ENCODE measurements at regions not wholly inside any gene's neighbourhood (a gene's known extent, or its start where the extent isn't known, plus 50 kb on each side); places are given as distances from the start of the nearest gene placed in this dataset.
"Not testable (repeated sequence)": the region's sequence is repeated elsewhere in the genome, so short reads cannot be mapped to it uniquely, and the experiment has no call there.

GRCh38 chr18:38693104-38693503 lies 1127.5 kb upstream of the CELF4 start:
- DNase-seq (ENCODE audit: low read depth, low spot score): no peak
- no peak overlapping the region for H3K27ac ChIP-seq

GRCh38 chr18:38690626-38691025 lies 1125.0 kb upstream of the CELF4 start:
- no peak overlapping the region for H3K27ac ChIP-seq
- DNase-seq (ENCODE audit: low read depth, low spot score): no peak

- no peak overlapping the region for H3K27ac ChIP-seq
- DNase-seq (ENCODE audit: low read depth, low spot score): no peak
These were observed 1122.8 kb upstream of the CELF4 start for GRCh38 chr18:38688416-38688815.

GRCh38 chr18:38670486-38670885 lies 1104.9 kb upstream of the CELF4 start:
- no peak for DNase-seq (ENCODE audit: low read depth, low spot score)
- no peak overlapping the region for H3K27ac ChIP-seq

- DNase-seq (ENCODE audit: low read depth, low spot score): no peak
- H3K27ac ChIP-seq: no peak overlapping the region
These were observed 1099.3 kb upstream of the CELF4 start for GRCh38 chr18:38664929-38665328.

GRCh38 chr18:38663682-38664081 lies 1098.1 kb upstream of the CELF4 start:
- DNase-seq (ENCODE audit: low read depth, low spot score): no peak

GRCh38 chr18:38663270-38663669 lies 1097.7 kb upstream of the CELF4 start:
- H3K27ac ChIP-seq: no peak overlapping the region
- no peak for DNase-seq (ENCODE audit: low read depth, low spot score)

More at GRCh38 chr18:38663682-38664081, 1098.1 kb upstream of the CELF4 start:
- no peak overlapping the region for H3K27ac ChIP-seq

GRCh38 chr18:38654946-38655345 lies 1089.3 kb upstream of the CELF4 start:
- no peak overlapping the region for H3K27ac ChIP-seq
- no peak for DNase-seq (ENCODE audit: low read depth, low spot score)

- DNase-seq (ENCODE audit: low read depth, low spot score): no peak
- H3K27ac ChIP-seq: no peak overlapping the region
These were observed 1086.1 kb upstream of the CELF4 start for GRCh38 chr18:38651736-38652135.

GRCh38 chr18:38648179-38648578 lies 1082.6 kb upstream of the CELF4 start:
- no peak overlapping the region for H3K27ac ChIP-seq
- DNase-seq (ENCODE audit: low read depth, low spot score): no peak

GRCh38 chr18:38646296-38646695 lies 1080.7 kb upstream of the CELF4 start:
- DNase-seq (ENCODE audit: low read depth, low spot score): no peak
- H3K27ac ChIP-seq: no peak overlapping the region

GRCh38 chr18:38644875-38645641 lies 1079.5 kb upstream of the CELF4 start:
- no peak overlapping the region for H3K27ac ChIP-seq
- DNase-seq (ENCODE audit: low read depth, low spot score): peak; percentile 2

GRCh38 chr18:38642711-38643110 lies 1077.1 kb upstream of the CELF4 start:
- no peak overlapping the region for H3K27ac ChIP-seq
- DNase-seq (ENCODE audit: low read depth, low spot score): no peak

- DNase-seq (ENCODE audit: low read depth, low spot score); H3K27ac ChIP-seq: not testable (repeated sequence)
These were observed 1074.1 kb upstream of the CELF4 start for GRCh38 chr18:38639700-38640099.

- DNase-seq (ENCODE audit: low read depth, low spot score): no peak
- H3K27ac ChIP-seq: no peak overlapping the region
These were observed 1070.3 kb upstream of the CELF4 start for GRCh38 chr18:38635709-38636430.

- H3K27ac ChIP-seq: no peak overlapping the region
- no peak for DNase-seq (ENCODE audit: low read depth, low spot score)
These were observed 1068.5 kb upstream of the CELF4 start for GRCh38 chr18:38634117-38634516.

GRCh38 chr18:38633333-38633732 lies 1067.7 kb upstream of the CELF4 start:
- no peak for DNase-seq (ENCODE audit: low read depth, low spot score)
- no peak overlapping the region for H3K27ac ChIP-seq

- no peak overlapping the region for H3K27ac ChIP-seq
- no peak for DNase-seq (ENCODE audit: low read depth, low spot score)
These were observed 1053.5 kb upstream of the CELF4 start for GRCh38 chr18:38619129-38619528.

- H3K27ac ChIP-seq: no peak overlapping the region
- no peak for DNase-seq (ENCODE audit: low read depth, low spot score)
These were observed 1050.7 kb upstream of the CELF4 start for GRCh38 chr18:38616306-38616705.

- no peak for DNase-seq (ENCODE audit: low read depth, low spot score)
- no peak overlapping the region for H3K27ac ChIP-seq
These were observed 1047.3 kb upstream of the CELF4 start for GRCh38 chr18:38612904-38613303.

- DNase-seq (ENCODE audit: low read depth, low spot score): no peak
- no peak overlapping the region for H3K27ac ChIP-seq
These were observed 1045.7 kb upstream of the CELF4 start for GRCh38 chr18:38611036-38611964.
